Activated effector memory CD4-positive, alpha-beta T cell treated with Interleukin-2 at 50 U/mL for 16 hours (primary cell): ENCODE measurements at regions not wholly inside any gene's neighbourhood (a gene's known extent, or its start where the extent isn't known, plus 50 kb on each side); places are given as distances from the start of the nearest gene placed in this dataset.
"Not testable (repeated sequence)": the region's sequence is repeated elsewhere in the genome, so short reads cannot be mapped to it uniquely, and the experiment has no call there.

Source experiments
- DNase-seq: peaks from one replicate; pipeline ENCODE4 v3.0.0-alpha.2; 2020

DNA sequence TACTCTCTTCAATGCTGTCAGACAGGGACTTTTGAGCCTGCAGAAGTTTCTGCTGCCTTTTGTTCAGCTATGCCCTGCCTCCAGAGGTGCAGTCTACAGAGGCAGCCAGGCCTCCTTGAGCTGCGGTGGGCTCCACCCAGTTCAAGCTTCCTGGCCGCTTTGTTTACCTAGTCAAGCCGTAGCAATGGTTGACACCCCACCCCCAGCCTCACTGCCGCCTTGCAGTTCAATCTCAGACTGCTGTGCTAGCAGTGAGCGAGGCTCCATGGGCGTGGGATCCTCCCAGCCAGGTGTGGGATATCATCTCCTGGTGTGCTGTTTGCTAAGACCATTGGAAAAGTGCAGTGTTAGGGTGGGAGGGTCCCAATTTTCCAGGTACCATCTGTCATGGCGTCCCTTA lies 506.1 kb upstream of the FLRT2 start:
- not testable (repeated sequence) for DNase-seq

DNA sequence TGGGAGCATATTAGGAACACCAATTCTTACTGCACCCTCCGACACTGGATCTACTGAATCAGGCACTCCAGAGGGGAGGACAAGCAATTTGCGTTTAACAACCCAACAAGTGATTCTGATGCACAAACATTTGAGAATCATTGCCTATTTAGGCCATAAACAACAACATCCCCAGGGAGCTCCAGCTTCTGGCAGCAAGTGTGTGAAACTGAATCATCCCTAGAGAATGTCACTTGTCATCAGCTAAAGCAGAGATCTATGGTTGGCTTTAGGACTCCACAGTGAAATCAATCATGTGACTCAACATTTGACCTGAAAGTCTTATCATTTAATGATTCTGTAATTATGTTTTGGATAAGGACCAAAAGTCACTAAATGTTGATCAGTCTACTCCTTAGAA lies 505.0 kb upstream of the FLRT2 start:
- DNase-seq, result no peak

DNA sequence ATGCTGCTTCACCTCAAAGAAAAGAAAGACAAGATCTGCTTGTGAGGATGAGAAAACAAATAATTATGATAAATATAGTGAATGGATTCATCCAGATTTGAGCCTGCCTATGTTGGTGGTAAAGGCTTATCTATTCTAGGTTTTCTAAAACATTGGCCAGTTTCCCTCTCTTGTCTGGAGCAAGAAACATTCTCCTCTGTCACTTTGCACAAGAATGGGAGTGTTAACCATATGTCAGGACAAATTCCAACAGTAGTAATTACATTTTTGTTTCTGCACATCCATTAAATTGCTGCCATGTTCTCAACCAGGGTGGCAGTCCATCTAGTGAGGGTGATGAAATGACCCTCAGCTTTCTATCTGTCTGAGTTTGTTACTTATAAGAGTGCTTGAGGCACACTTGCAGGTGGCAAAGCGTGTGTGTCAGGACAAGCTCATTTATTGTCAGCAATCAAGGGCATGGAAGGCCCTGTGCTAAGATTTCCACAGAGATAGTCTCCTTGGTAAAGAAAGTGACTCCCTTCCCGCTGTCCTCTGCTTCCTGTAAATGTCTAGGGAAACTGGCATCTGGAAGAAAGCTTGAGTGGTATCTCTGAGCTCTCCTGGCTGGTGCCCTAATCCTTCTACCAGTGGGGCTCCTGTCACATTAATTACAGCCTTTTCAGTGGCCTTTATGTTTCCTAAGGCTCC lies 502.1 kb upstream of the FLRT2 start:
- DNase-seq, result no peak

DNA sequence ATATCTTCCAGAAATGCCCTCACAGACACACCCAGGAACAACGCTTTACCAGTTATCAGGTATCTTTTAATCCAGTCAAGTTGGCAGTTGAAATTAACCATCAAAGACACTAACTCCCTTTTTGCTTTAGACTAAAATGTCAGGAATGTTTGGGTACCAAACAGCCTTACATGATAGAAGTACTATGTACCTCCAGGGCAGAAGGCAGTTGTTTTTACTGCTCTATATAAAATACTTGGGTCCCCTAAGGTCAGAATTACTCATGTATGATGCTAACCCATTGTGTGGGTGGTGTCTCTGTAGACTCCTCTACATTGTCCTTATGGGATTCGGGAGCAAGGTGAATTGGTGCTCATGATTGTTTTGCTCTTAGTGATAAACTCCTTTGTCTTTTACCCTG lies 492.5 kb upstream of the FLRT2 start:
- no peak for DNase-seq

DNA sequence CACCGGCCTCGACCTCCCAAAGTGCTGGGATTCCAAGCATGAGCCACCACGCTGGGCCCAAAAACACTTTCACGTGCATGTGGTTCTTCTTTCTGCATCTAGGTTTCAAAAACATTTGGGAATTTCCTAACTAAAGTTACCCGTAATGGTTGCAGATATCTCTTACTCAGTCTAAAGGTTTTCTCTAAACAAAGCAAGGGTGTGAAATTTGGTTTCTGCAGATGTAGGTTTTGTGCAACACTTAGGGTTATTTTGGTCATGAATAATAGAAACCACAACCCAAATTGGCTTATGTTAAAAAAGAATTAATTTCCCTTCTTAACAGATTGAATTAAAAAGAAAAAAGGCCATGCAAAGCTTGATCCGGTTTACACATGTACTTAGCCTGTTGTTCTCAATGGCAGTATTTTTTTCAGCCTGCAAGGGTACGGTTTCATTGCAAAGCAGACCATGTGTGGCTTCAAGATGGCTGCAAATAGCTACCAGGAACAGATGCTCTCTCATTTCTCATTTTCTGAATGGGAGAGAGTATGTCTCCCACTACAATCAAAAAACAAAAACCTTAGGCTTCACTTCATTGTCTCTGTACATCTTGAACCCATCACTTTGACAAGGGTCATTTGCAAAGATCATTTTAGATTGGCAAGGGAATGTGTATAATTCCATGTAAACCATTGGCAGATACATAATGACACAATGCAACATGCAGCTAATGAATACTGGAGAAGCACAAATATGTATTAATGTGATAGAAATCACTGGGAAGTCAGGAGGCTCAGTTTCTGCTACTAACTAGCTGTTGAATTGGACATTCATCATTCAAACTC lies 491.2 kb upstream of the FLRT2 start:
- DNase-seq, result no peak

DNA sequence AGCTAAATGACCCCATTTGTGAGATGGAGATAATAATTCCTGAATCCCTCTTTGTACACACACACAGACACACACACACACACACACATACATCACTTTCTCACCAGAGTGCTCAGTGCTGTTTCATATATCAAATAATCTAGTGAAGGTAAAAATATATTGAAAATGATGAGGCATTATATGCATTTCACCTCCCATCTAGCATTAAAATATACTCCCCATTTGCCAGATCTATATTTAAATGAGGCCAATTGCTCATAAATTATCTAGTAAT lies 490.7 kb upstream of the FLRT2 start:
- no peak for DNase-seq

DNA sequence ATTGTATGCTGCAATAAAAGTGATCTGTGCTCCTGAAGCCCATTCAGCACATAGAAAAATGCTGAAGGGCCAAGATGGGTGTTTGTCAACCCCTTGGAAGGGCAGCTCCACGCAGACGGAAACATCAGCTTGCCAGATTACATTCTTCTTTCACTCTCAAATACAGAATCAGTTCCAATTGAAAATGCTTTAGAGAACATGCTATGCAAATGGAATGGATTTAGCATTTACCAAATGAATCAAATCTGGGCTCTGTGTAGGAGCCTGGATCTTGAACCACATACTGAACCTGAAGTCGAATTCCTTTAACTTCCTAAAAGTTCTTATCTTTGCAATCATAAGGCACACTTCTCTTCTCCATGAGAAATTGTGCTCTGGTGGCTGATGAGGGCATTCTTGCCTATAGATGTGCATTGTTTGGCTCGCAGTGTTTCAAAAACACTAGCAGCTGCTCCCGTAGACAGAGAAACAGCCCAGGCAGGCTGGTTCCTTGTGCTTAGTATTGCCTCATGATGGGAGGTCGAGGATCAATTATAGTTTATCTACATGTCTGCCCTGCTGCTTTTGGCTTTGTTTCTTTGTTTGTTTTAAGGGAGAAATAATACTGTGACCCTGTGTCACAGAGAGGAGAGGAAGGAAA lies 489.8 kb upstream of the FLRT2 start:
- DNase-seq, result no peak

DNA sequence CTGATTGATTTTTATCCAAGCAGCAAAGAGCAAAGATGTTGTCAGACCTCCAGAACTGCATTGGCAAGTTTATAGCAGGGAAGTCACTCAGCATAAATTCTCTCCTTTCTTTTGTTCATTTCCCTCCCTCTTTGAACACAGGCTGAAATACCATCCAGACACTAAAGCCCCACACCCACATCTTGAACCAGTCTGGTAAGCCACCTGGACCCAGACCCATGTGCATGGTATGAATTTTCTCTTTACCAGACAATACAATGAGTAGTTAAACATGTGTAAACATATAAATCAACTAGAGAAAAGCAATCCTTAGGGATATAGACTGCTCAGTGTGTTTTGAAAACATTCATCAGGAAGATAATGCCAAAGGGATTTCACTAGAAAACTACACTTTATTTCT lies 488.3 kb upstream of the FLRT2 start:
- no peak for DNase-seq

DNA sequence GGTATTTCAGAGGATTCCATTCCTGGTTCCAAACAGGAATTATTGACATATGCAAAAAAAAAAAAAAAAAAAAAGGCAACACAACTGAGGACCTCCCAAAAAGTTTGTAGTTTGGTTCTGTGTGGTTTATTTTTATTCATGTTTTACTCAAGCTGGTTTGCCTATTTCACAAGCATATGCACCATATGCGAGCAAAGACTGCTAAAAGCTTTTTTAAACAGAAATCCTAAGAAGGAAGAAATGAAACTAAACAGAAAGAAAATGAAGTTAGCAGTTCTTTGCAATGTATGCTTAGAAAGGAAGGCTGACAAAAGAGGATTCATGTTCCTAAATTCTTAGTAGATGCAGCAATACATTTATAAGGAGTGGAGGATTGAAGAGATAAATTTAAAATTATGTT lies 487.6 kb upstream of the FLRT2 start:
- no peak for DNase-seq

DNA sequence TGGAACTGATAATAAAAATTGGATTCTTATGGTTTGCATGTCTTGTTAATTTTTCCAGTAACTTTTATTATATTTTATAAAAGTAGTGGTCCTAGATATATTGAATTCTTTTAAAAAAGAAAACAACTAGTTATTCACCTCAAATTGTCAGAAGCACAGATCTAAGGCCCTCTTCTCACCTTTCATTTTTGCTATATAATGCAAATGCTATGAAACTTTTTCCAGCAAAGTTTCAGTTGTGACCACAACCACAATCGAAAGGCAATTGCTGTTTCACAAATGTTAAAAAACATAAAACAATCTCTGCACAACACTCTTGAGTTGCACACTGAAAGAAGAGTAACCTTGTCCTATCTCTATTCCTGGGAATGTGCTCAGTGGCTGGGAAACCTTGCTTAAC lies 479.8 kb upstream of the FLRT2 start:
- DNase-seq, result no peak

DNA sequence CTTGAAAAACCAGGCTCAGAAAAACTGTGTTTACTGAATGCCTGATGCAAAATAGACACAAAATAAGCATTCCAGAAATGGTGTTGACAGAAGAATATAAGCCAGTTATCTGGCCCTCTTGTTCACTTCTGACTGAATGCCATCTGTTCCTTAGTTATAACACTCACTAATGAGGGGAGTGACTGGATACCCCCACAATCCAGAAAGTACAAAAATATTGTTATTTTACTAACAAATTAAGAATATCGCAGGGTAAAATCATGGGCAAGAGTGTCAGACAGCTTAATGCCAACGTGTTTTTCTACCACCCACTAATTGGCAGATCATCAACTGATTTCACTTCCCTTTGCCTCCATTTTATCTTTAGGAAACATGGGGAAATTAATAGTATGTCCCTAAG lies 477.3 kb upstream of the FLRT2 start:
- no peak for DNase-seq

DNA sequence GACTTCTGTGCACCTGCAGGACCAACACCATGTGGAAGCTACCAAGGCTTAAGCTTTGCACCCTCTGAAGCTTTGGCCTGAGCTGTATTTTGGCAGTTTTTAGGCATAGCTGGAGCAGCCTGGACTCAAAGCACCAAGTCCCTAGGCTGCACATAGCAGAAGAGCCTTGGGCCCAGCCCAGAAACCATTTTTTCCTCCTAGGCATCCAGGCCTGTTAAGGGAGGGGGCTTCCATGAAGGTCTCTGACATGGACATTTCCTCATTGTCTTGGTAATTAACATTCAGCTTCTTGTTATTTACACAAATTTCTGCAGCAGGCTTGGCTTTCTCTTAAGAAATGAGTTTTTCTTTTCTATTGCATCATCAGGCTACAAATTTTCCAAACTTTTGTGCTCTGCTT lies 475.8 kb upstream of the FLRT2 start:
- DNase-seq, result no peak

DNA sequence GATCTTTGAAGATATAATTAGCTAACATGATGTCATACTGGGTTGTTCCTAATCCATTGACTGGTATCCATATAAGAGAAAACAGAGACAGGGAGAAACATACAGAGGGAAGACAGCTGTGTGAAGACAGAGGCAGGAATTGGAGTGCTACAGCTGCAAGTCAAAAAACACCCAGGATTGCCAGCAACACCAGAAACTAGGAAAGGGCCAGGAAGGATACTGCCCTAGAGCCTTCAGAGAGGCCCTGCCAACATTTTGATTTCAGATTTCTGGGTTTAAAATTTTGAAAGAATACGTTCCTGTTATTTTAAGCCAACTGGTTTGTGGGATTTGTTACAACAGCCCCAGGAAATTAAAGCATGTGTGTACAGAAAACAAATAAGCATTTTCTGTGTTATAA lies 473.7 kb upstream of the FLRT2 start:
- DNase-seq, result no peak

DNA sequence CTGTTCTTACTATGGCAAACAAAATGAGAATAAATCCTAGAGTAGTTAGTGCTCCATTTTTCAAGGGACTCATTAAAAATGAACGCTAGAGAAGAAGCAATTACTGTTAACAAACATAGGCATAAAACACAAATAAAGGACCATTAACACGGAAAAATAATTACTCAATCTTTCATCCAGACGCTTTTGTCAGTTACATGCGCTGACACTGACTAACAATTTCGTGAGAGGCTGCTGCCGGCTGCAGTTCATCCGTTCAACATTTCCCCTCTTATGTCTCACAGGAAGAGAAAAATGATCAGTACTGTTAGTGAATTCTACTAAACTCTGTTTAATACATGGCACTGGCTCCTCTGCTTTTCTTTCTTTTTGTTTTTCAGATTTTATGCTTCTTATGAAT lies 472.7 kb upstream of the FLRT2 start:
- DNase-seq, result no peak

DNA sequence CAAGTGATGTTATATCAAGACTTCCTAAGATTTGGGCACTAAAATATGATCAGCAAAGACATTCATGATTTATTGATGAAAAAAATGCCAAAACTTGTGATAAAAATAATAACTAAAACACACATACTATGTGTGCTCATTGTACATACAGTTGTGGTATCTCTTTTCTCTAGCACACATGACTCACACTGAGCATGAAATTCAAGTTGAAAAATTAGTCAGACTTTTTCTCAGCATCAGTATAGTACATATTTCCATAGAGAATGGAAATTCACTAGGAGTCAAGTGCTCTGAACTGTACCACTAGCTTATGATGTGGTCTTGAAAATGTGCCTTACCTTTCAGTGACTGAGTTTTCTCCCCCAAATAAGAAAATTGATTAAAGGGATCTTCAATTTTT lies 471.8 kb upstream of the FLRT2 start:
- no peak for DNase-seq

DNA sequence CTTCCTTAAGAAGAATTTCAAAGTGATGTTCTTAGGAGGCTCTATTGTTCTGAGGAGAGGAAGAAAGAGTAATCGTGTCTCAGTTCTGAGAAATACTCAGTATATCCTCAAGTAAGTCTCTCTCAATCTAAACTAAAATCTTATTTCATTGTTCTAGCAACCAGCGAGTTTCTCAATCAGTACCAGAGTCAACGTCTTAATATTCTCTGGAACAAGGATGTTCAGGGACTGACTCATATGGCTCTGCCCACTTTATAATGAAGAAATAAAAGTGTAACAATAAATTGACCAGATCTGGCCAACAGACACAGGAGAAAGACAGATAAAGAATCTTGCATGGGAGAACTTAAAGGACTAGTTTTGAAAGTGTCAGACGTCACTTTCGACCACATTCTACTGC lies 469.8 kb upstream of the FLRT2 start:
- DNase-seq, result no peak

DNA sequence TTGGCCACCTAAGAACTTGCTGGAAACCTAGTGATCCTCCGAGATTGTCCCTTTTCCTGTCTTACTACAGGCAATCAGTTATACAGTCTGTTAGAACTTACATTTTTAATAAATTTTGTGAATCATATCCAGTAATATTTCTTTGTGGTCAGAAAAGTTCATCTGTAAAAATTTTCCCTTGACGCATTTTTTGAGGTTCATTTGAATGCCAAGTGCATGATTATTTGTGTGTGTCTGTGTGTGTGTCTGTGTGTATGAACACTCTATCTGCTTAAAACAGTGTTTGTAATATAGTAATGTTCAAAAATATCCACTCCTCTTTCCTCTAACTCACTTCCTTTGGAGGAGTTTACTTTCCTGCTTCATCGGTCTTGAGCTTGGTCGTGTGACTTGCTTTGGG lies 468.7 kb upstream of the FLRT2 start:
- no peak for DNase-seq

DNA sequence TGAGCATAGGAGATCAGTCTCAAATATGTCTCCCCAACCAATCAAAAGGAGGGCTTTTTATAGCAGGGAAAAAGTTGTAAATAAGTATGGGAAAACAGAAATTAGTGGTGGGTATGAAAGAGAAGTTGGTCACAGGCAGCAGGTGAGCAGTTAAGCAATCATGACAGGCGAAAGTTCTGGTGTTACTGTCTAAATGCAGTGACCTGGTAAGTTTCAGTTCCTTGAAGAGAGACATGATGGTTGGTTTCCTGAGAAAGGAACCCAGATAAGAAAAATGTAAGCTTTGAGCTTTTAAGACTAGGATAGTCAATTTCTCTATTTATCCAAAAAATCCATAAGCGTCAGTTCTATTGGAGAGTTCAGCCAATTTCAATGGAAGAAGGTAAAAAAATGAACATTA lies 466.2 kb upstream of the FLRT2 start:
- DNase-seq, result no peak

DNA sequence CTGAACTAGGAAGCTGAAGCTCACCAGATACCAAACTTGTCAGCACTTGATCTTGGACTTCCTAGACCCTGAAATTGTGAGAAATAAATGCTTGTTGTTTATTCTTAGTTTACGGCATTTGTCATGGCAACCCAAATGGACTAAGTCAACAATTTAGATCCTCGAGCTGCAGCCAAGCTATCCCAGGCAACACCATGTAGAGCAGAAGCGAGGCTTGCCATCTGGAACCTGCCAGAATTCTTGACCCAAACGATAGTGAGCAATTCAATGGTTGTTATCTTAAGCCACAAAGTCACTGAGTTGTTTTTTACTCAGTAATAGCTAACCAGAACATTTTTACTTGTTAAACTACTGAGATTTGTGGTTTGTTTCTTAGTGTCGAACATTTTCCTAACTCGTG lies 458.5 kb upstream of the FLRT2 start:
- DNase-seq, result no peak

DNA sequence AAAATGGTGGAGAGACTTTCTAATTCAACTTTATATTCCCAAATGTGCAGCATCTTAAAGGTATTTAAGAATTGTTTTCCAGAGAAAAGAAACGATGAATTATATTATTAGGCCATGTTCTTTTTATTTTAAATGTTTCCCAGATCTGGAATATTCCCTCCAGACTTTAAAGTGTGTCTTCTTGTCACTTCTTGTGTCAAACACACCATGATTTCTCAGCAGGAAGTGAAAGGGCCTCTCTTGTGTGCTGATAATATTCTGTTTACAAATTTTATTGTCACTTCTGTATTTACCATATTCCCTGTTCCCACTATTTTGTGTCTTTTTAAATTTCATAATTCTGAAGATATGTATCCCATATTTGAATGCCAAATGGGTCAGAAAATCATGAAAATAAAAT lies 455.0 kb upstream of the FLRT2 start:
- DNase-seq, result no peak

DNA sequence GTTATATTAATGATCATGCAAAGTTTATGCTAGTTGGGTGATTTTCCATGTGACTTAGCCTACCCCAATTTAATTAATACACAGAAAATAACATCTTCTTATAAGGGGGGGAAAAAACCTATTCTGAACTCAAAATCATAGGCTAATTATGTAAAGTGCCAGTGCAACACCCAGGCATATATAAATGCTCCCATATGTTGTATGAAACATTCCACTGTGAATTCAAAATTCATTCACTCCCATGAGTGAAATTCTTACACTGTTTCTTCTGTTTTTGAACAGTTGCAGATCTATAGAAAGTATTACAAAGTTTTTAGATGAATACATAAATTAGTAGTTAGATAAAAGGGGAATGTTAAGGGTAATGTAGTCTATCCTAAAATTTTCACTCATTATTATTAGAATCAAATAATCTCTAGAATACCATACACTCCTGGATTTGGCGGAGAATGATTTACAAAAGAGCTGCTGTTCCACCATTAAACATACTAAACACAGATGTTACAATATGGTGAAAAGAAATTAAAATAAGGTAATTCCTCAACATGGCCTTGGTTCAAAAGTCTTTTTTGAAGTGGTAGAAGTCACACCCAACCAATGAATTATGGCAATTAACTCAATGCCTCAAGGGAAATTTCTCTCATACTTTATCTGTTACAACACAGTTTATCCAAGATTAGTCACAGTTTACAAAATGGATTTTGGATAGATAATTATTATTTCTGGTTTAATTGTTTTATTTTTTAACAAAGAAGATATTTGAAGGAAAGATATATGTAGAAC lies 454.1 kb upstream of the FLRT2 start:
- no peak for DNase-seq

DNA sequence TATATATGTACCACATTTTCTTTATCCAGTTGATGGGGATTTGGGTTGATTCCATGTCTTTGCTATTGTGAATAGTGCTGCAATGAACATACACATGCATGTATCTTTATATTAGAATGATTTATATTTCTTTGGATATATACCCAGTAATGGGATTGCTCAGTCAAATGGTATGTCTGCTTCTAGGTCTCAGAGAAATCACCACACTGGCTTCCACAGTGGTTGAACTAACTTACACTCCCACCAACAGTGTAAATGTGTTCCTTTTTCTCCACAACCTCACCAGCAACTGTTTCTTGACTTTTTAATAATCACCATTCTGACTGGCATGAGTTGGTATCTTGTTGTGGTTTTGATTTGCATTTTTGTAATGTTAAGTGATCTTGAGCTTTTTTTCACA lies 452.2 kb upstream of the FLRT2 start:
- DNase-seq, result not testable (repeated sequence)

DNA sequence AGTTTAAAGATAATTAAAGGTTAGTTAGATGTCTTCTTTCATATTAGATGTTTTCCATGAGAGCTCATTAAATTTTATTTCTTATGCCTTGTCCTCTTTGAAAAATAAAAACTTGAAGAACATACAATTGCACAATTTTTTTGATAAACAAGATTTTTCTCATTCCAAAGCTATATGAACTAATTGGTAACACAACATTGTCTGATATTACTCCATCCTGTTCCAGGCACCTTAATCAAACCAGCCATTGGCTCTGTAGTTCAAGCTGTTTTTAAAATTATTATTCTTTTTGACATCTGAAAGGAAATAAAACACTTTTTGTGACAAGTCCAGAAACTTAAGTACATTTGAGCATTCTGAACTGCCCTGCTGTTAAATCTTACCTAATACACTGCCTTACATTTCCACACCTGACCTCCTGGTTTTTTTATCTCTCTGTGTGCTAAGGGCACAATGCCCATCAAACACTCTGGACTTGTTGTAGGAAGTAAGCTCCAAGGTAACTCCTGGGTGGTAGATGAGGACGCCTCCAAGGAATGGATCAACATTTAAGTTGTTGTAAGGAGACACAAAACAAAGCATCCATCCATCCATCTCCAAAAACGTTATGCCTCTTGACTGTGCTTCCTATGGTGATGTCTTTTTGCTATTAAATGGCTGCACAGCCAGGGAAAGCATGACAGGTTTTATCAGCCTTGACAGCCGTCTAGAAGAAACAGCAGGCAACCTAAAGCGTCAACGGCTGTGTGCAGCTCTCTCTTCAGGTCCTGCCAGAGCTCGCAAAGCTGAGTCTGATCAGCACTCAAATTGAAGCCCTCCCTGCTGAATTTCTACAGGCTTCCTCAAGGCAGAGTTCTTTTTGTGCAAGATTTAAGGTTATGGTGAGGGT lies 449.9 kb upstream of the FLRT2 start:
- no peak for DNase-seq
